Islet of Langerhans (tissue), 1 donor: ENCODE measurements at regions not wholly inside any gene's neighbourhood (a gene's known extent, or its start where the extent isn't known, plus 50 kb on each side); places are given as distances from the start of the nearest gene placed in this dataset.
A peak's percentile ranks its signal among the peaks of the same experiment; 100 is the strongest.
"Not testable (repeated sequence)": the region's sequence is repeated elsewhere in the genome, so short reads cannot be mapped to it uniquely, and the experiment has no call there.

Source experiments
- FAIRE-seq: peaks from one replicate; lab custom pipeline; 2011; peaks lifted over from hg19 to GRCh38; lab: Jason Lieb, UNC

- no peak for FAIRE-seq
Measured at GRCh38 chr6:141388666-141389065, 744.1 kb upstream of the GJE1 start.

GRCh38 chr6:141370438-141370837, 762.3 kb upstream of the GJE1 start:
- no peak for FAIRE-seq

GRCh38 chr6:141366796-141367195, 765.9 kb upstream of the GJE1 start:
- not testable (repeated sequence) for FAIRE-seq

- no peak for FAIRE-seq
Measured at GRCh38 chr6:141364694-141365093, 768.0 kb upstream of the GJE1 start.

- peak; percentile 45 for FAIRE-seq
Measured at GRCh38 chr6:141364232-141364631, 768.5 kb upstream of the GJE1 start.

GRCh38 chr6:141361559-141361958, 771.2 kb upstream of the GJE1 start:
- FAIRE-seq, result no peak

- FAIRE-seq, result peak; percentile 92
Measured at GRCh38 chr6:141359953-141360352, 772.8 kb upstream of the GJE1 start.

- no peak for FAIRE-seq
Measured at GRCh38 chr6:141354191-141354955, 778.4 kb upstream of the GJE1 start.

GRCh38 chr6:141351721-141352120, 781.0 kb upstream of the GJE1 start:
- FAIRE-seq, result no peak

GRCh38 chr6:141349710-141350109, 783.0 kb upstream of the GJE1 start:
- FAIRE-seq, result no peak

GRCh38 chr6:141347906-141348492, 784.7 kb upstream of the GJE1 start:
- no peak for FAIRE-seq

GRCh38 chr6:141347086-141347485, 785.6 kb upstream of the GJE1 start:
- no peak for FAIRE-seq

- FAIRE-seq, result no peak
Measured at GRCh38 chr6:141346535-141346934, 786.2 kb upstream of the GJE1 start.

GRCh38 chr6:141337191-141337590, 795.5 kb upstream of the GJE1 start:
- no peak for FAIRE-seq

- FAIRE-seq, result peak; percentile 90
Measured at GRCh38 chr6:141335477-141336273, 797.0 kb upstream of the GJE1 start.

- FAIRE-seq, result no peak
Measured at GRCh38 chr6:141326925-141327324, 805.8 kb upstream of the GJE1 start.

GRCh38 chr6:141326426-141326825, 806.3 kb upstream of the GJE1 start:
- FAIRE-seq, result peak; percentile 53

- no peak for FAIRE-seq
Measured at GRCh38 chr6:141321493-141322347, 811.0 kb upstream of the GJE1 start.

- no peak for FAIRE-seq
Measured at GRCh38 chr6:141316236-141316635, 816.5 kb upstream of the GJE1 start.

GRCh38 chr6:141313986-141314385, 818.7 kb upstream of the GJE1 start:
- FAIRE-seq, result no peak

GRCh38 chr6:141309295-141309694, 823.4 kb upstream of the GJE1 start:
- no peak for FAIRE-seq

GRCh38 chr6:141307309-141307998, 825.3 kb upstream of the GJE1 start:
- no peak for FAIRE-seq
